GM19351 (cell line): ENCODE measurements at regions not wholly inside any gene's neighbourhood (a gene's known extent, or its start where the extent isn't known, plus 50 kb on each side); places are given as distances from the start of the nearest gene placed in this dataset.
"Not testable (repeated sequence)": the region's sequence is repeated elsewhere in the genome, so short reads cannot be mapped to it uniquely, and the experiment has no call there.

Source experiments
- ATAC-seq: cut with Tn5 transposase; IDR thresholded peaks from one replicate; pipeline ENCODE4 v1.9.1; 2021; ENCODE audit warnings: mild to moderate bottlenecking, moderate library complexity; ENCODE audit not compliant: unreplicated experiment

DNA sequence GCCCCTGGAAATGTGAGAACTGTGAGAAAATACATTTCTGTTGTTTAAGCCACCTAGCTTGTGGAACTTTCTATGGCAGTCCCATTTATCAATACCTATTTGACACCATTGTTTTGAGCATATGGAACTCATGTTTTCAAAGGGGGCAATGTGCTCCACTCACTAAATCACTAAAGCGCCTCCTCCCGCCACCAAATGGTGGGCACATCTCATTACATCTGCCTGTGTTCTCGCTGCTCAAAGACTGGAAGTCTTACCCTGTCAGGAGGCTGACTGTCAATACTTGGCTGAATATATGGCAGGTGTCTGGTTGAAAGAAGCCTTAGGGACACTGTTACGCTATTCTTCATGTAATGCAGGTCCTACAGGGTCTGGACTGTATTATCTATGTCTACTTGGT, 767.7 kb downstream of the TSN start:
- ATAC-seq: no peak

DNA sequence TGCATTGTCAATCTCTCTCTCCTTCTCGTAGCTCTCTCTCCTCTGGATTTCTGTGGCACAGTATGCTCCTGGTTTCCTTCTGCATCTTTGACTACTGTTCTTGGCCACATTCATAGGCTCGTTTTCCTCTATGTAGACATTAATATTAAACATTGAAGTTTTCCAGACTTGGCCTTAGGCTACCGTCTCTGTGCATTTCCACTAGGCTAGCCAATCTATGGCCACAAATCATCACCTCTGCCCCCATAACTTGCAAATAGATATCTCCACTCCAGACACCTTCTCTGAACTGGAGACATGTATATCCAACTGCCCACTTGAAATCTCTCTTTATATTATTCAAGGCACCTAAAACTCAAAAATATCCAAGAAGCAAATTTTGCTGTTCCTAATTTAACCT, 768.5 kb downstream of the TSN start:
- no peak for ATAC-seq

DNA sequence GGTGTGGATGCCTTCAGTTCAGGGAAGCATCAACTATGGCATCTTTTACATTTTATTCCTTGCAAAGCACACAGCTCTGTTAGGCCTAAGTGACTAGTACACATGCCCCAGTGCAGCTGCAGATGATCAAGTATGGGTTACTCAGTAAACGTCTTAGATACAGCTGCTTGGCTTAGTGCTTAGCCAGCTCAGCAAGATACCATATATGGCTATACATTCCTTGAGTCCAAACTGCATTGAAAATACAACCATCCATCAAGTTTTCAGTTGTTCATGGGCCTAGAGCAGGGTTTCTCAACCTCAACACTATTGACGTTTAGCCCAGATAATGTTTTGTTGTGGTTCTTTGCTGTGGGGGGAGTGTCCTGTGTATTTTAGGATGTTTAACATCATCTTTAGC, 769.9 kb downstream of the TSN start:
- ATAC-seq: no peak

DNA sequence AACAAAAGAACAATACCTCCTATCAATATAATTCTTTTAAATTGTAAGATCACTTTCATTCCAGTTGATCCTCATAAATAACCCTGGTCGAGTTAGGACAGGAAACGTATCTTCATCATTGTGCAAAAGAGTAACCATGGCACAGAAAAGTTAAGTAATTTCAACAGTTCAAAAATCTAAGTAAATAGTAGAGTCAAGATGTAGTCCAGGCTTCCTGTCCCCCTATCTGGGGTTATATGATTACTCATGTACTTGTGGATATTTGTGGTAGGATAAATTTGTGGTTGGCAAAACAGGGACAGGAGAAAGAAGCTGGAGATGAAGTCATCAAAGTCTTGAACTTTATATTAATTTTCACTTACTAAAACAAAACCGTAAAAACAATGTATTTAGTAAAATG, 772.6 kb downstream of the TSN start:
- ATAC-seq: no peak

DNA sequence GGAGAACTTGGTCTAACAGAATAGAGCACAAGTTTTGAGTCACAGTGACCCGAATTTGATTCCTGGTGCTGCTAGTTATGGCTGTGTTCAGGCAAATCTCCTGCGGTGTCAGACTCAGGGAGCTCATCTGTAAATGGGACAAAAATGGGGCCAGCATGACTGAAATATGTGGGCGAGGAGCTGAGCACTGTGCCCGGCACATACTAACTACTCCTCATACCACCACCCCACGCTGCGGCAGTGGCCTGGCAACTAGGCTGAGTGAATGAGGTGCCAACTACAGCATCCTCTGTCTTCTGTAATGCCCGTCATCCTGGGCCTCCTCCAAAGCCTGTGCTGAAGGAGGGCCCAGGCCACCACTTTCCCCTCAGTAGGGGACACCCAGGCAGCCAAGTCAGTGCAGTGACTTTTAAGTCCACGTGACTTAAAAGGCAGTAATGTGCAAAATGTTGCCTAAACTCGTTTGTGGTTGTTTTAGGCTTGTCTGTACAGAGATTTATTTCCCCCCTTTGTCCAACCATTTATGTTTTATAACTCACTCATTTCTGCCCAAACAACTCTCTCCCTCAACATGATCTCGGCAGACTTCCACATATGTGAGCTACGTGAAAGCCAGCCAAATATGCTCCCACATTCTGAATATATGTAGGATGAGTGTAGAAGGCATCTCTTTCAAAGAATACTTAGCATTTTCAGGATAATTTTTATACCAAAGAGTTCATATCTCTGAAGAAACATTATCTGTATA, 773.7 kb downstream of the TSN start:
- no peak for ATAC-seq

DNA sequence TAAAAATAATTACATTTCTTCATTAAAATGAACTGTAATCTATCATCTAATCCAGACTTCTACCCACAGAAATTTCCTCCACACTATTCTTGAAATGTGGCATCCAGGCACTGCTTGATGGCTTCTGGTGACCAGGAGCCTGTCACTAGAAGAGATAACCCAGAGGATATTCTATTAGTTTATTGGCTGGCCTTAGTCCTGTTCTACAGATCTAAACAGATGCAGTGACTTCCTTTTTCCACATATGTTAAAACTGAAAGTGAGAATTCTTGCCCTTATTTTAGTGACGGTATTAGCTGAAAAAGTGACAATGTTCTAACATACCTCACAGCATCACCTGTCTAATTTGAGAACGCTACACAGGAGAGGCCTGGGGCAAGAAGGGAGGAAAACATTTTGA, 775.4 kb downstream of the TSN start:
- ATAC-seq: no peak

DNA sequence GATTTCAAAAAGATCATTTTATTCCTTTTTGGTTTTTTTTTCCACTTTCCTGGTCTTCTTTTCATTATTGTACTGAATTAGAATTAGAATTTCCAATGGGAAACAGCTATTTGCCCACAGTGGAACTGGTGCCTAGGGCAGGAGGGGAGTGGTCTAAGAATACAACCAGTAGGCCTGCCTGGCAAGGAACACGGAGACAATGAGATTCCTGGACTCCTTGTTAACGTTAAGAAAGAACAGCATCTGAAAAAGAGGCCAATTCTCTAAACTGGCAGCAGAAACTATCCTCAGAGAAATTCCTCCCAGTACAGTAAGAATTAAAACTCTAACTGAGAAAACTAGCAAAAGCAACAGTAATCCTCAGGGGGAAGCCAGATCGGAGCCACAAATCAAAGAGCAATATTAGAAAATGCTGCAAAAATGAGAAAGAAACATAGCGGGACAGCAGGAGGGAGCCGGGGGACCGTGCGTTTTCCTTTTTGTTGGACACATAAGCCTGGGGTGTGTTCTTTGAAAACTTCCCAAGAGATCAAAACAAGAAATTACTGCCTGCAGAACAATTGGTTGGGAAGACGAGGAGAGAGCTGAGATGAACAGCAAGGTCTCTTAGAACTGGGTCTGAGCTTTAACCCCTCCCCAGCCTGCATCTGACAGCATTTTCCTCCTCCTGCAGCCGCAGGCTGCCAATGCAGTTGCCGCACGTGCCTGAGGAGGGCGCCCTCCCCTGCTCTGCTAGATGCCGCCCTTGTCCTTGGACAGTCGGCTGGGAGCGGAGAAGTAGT, 776.0 kb downstream of the TSN start:
- no peak for ATAC-seq

DNA sequence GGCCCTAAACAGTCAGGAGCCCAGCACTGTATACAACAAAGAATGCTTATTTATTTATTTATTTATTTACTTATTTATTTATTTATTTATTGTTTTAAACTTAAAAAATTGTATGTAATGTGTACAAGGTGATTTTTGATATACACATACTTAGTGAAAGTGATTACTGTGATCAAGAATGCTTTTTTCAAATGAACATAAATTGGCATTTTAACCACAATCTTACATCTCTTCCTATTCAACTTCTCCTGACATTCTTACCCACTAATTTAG, 776.6 kb downstream of the TSN start:
- ATAC-seq: no peak

DNA sequence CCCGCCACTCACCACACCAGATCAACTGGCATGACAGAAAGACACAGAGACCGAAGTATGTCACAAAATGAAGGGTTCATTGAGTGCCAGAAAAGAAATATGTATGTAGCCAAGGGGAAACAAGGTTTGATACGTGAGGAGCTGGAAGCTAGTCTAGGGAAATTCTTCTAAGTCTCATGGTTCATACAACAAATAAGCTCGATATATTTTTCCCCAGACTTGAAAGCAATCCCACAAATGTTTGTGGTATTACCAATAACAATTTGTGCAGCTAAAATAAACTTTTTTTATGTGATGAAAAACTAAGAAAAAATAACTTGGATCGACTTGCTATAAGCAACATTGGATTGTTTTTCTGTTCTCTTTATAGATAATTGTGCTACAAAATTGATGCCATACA, 777.0 kb downstream of the TSN start:
- ATAC-seq: no peak

DNA sequence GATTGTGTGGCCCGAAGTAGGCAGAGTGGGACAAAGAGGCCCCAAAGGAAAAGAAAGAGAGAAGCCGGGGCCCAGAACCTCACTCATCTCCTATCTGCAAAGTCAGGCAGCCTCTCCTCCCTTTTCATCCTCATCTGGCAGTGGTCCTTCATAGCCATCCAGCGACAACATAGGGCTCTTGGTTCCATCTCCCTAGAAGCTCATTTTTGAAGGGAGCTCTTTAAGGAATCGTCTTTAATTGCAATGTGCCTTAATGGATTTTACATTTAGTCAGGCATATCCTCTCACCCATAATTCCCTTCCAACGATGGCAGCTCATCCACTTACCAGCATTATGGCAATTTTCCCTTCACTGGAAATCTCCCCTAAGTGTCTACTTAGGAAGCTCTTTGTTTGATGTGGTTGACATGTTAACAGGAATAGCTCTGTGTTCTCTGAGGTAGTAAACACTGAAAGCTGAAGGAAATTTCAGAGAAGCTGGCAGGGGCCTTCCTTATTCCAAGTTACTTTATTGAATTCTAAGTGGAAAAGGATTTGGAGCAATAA, 780.6 kb downstream of the TSN start:
- ATAC-seq: no peak

DNA sequence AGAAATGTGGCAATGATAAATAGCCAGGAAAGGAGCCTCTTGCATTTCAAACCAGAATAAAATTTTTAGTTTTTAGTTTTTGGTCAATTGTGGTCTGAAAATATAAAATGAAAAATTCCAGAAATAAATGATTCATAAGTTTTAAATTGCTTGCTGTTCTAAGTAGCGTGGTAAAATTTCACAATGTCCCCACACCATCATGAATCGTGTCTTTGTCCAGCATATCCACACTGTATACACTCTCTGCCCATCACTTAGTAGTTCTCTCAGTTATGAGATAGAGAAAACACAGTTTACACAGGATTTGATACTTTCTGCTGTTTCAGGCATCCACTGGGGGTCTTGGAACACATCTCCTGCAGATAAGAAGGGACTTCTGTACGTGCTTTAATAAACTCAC, 783.9 kb downstream of the TSN start:
- no peak for ATAC-seq

DNA sequence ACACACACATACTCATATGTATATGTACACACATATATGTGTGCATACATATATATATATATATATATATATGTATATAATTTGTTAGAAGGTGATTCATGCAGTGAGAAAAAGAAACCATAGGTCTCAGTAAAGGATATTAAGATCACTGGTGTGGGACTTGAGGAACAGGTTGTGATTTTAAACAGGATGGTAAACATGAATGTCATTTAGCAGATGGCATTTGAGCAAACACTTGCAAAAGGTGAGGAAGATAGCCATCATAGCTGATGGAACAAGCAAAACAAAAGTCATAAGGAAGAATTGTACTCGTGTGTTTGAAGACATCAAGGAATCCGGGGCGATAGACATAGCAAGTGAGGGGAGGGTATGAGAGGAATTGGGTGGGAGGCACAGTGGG, 784.5 kb downstream of the TSN start:
- no peak for ATAC-seq

DNA sequence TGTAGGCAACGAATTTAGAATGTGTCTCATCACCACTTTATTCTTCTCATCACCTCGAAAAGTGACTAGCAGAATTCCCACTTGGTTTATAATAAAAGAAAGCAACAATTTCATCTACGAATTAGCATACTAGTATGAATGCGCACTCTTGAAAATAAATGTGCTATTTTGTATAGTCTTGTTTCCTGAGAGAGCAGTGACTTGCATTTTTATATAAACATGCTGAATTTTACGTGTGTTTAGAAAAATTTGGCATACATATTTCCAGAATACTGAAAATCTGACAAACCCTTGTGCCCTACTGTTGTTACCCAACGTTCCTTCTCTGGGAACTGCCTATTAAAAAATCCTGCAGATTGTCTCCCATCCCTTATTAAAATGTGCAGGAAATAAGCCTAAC, 786.8 kb downstream of the TSN start:
- ATAC-seq: no peak

DNA sequence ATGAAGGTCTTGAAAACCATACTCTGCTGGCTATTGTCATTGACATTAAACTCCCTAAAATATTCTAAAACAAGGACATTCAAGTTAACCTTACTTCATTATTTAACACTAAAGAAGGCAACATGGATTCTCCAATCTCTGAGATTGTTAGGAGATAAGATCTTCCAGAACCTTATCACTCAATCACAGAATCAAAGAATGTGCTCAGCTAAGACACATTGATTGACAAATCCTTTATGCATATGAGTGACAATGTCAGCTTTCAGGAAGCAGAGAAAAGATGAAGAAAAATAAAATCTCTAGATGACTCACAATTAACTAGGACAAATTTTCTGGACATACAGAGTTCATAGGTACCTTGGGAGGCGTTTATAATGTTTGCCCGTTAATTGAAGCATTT, 787.2 kb downstream of the TSN start:
- ATAC-seq: no peak

DNA sequence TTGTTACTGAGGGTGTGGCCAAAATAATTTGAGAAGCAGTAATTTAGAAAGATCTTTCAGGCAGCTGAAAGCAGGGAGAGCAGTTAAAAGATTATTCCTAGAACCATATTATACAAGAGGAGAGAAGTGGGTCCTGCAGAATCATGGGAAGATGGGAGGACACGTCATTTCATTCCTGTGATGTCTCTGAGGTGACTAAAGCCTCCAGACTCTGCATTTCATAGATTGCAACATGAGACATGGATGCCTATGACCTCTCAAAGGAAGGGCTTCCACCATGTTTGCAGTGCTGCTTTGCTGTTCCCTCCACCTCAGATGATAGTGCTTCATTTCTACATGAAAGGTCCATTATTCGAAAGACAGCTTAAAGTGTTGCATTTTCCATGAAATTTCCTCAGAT, 788.4 kb downstream of the TSN start:
- ATAC-seq: no peak

DNA sequence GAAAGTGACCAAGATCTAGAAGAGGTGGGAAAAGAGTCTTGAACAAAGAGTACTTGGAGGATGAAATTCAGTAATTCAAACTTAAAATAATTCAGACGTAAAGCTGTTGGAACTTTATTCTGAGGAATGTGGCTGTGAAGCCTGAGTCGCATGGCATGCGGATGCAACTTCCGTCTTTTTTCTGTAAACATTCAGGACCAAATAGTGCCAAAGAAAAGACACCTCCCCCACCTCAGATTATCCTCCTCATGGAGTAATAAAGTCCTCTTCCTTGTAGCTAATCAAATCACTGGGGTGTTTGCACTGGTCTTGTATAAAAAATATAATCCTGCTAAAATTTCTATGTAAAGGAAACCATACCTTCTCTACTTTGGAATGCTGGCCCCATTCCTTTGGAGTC, 790.4 kb downstream of the TSN start:
- no peak for ATAC-seq

DNA sequence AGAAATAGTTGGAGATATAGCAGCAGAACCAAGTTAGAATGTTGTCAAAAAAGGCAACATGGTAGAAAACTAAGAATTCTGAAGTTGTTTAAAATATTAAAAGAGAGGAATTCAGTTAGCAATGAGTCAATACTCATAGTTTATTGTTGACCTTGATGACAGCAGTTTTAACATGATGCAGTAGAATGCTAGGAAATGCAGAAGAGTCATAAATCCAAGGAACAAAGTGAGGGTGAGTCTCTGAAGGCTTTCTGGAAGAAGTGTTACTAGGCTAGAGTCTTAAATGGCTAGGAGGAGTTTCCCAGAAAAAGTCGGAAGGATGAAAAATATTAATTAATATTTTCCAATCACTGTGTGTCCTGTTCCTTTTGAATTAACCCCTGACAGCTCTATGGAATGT, 807.3 kb downstream of the TSN start:
- no peak for ATAC-seq

DNA sequence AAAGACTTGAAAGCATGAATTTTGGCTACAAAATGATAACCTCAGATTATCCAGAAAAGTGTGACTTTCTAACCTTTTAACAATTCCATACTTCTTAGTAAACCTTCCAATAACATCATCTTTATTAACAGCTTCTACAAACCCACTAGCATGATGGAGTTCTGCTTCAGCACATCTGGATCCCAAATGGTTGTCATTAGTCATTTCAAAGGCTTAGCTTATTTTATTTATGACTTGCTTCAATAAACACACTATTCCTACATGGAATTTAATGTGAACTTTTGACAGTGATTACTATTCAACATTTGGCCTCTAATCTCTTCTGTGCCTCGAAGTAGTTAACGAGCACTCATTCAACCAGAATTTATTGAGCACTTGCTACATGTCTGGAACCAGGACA, 808.3 kb downstream of the TSN start:
- ATAC-seq: no peak

DNA sequence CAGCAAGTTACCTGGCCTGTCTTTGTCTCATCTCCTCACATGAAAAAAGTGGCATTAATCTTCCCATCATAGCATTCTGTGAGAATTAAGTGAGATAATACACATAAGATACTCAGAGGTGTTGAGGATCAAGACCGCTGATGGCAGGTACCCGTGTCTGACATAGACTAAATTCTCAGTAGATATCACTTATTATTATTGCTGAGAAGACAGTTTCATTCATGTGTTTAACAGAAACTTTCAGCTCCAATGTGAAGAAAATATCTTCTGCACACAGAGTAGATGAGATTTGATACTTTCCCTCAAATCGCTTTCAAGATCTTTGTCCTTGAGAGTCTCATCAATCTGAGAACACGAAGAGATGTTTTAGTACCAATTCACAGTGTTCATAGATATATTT, 809.4 kb downstream of the TSN start:
- ATAC-seq: no peak

DNA sequence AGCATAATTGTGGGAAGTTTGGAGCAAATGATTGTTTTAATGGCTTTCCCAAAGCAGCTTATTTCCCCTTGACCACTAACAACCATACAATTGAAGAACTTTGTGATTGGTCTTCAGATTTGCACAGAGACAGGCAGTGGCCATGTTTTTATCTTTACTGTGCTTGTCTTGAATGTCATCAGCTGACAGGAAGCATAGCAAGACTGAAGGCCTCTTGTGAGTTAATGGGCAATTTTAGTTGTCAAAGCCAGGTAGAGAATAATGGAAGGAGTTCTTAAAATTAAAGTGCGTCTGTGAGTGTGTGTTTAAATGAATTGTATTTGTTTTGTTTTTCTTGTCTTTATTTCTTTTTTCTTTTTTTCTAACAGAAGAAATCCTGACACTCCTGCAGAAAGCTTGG, 809.9 kb downstream of the TSN start:
- ATAC-seq: no peak

DNA sequence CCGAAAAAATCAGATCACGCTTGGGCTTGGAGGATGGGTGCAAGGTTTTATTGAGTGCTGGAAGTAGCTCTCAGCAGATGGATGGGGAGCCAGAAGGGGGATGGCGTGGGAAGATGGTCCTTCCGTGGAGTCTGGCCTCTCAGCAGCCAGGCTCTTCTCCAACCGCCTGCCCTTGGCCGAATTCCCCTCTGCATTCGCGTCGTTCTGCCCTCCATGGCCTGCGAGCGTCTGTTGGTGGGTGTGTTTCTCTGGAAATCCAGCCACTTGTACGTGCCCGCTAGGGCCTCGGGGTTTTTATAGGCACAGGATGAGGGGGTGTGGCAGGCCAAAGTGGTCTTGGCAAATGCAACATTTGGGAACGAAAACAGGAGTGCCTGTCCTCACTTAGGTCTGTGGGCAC, 815.2 kb downstream of the TSN start:
- ATAC-seq: no peak

DNA sequence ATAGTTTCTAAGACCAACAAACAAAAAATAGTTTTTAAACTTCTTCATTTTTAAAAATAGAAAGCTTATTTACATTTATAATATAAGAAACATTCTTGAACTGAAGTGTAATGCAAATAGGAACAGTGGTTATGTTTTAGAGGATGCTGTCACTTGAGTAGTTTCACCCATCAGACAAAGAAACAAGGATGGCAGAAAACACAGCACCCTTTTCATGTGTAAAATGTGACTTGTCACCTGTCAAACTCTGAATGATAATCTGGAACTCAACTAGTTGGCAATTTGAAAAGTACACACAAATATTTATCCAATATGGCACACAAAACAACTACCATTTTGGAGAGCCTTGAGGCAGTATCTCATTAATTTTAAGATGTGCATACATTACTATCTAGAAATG, 816.0 kb downstream of the TSN start:
- not testable (repeated sequence) for ATAC-seq

DNA sequence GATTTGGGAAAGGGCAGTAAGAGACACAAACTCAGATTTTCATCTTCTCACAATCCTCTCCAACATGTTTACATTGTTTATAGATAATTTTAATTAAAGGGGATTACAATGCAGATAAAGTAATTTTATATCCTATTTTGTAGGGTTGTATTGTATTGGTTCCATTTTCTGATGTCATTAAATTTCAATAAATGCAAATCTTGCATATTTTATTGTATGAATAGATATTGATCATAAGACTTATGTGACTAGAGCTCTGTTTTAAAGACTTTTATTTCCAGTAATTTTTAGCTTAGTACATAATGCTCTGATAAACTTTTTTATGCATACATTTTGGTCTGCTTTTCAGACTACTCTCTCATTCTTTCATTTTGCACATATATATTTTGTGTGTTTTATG, 819.6 kb downstream of the TSN start:
- no peak for ATAC-seq
